Brain microvascular endothelial cell (primary cell): ENCODE measurements at regions not wholly inside any gene's neighbourhood (a gene's known extent, or its start where the extent isn't known, plus 50 kb on each side); places are given as distances from the start of the nearest gene placed in this dataset.

Source experiments
- DNase-seq: peaks from one replicate; pipeline ENCODE4 v3.0.0-alpha.2; 2020
- H3K27ac ChIP-seq: fragments of 250-450 bp; sonication (Bioruptor Pico); 2 replicates; pipeline ENCODE4 v1.5.1; 2020; ENCODE audit warnings: mild to moderate bottlenecking, moderate library complexity
- H3K27me3 ChIP-seq: fragments of 250-450 bp; sonication (Bioruptor Pico); replicated peaks from 2 replicates; pipeline ENCODE4 v1.5.1; 2020; ENCODE audit warnings: mild to moderate bottlenecking
- H3K36me3 ChIP-seq: fragments of 250-450 bp; sonication (Bioruptor Pico); replicated peaks from 2 replicates; pipeline ENCODE4 v1.5.1; 2020; ENCODE audit warnings: mild to moderate bottlenecking
- H3K4me3 ChIP-seq: 2 replicates; pipeline ENCODE4 v1.5.1; 2011; ENCODE audit warnings: low read depth, mild to moderate bottlenecking, control low read depth, low read length, moderate library complexity
- CTCF ChIP-seq: IDR thresholded peaks from 2 replicates; pipeline ENCODE4 v1.5.1; 2011; ENCODE audit warnings: low read depth, mild to moderate bottlenecking, moderate library complexity, low read length, control low read depth, inconsistent platforms; ENCODE audit errors: missing control alignments
- in situ Hi-C: cut with HindIII; loops from 2 replicates; pipeline ENCODE4 v1.10.0; 2017; ENCODE audit warnings: low sequenced_read_pairs, low pct_ligation_motif_present

DNA sequence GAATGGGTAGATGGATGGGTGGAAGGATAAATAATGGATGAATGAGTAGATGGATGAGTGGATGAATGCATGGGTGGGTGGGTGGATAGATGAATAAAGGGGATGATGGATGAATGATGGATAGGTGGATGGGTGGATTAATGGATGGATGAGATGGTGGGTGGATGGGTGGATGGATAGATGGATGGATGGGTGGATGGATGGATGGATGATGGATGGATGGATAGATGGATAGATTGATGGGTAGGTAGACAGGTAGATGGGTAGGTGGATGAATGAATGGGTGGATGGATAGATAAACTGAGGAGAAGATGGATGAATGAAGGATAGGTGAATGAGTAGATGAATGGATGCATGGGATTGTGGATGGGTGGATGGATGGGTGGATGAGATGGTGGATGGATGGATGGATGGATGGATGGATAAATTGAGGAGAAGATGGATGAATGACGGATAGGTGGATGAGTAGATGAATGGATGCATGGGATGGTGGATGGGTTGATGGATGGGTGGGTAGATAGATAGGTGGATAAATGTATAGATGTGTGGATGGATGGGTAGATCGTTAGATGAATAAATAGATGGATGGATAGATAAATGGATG is 331.3 kb downstream of the MN1 start:
- no peak for TF ChIP-seq CTCF
- Histone ChIP-seq H3K4me3 (no peak overlapping the region), H3K27me3 (no peaks in the 10 kb centered on the region), H3K36me3 (no peaks in the 10 kb centered on the region), H3K27ac (no peak overlapping the region)
- in situ Hi-C loops: no loop called here
- no peak for DNase-seq

GRCh38 chr22:27472975-27473374 is 328.6 kb downstream of the MN1 start:
- in situ Hi-C loops: no loop called here
- H3K27me3 ChIP-seq: no peaks in the 10 kb centered on the region
- H3K4me3 ChIP-seq: no peak overlapping the region
- H3K27ac ChIP-seq: no peak overlapping the region
- TF ChIP-seq CTCF: no peak
- H3K36me3 ChIP-seq: no peaks in the 10 kb centered on the region
- DNase-seq: no peak

DNA sequence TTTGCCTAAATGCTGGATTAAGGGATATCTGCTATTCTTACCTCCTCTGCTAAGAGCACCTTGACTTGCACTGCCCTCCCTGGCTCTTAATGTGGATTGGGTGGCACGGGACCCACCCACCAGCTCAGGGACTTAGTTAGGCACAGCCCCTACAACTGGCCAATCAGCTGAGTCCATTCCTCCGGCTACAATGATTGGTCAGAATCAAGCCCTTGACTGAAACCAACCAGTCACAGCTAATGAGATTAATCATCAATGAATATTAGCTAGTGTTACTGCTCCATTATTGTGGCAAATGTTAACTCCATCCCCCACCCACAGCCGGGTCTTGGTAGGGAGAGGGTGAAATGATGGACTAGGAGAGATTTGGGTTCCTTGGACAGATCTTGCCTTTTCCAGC is 328.0 kb downstream of the MN1 start:
- Histone ChIP-seq H3K4me3 (no peak overlapping the region), H3K36me3 (no peaks in the 10 kb centered on the region), H3K27me3 (no peaks in the 10 kb centered on the region), H3K27ac (no peak overlapping the region)
- no peak for DNase-seq
- in situ Hi-C loops: no loop called here
- no peak for TF ChIP-seq CTCF

DNA sequence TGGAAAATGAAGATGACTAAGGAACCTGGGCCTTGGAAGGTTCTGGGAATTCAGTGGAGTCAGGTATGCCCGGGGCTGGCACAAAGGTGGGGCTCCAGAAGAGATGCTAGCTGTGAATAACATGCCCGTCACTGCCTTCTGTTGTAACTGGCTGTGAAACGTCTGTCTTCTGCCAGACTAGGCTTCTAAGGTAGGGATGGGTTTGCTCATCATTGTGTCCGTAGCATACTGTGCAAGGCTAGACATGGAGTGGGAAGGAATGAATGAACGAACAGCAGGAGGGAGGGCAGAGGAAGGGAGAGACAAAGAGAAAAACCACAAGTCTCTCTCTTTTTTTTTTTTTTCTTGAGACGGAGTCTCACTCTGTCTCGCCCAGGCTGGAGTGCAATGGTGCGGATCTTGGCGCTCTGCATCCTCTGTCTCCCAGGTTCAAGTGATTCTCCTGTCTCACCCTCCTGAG is 327.4 kb downstream of the MN1 start:
- H3K36me3 ChIP-seq: no peaks in the 10 kb centered on the region
- no peak overlapping the region for H3K4me3 ChIP-seq
- H3K27ac ChIP-seq: peak overlapping the region; percentile 44
- in situ Hi-C loops: no loop called here
- no peaks in the 10 kb centered on the region for H3K27me3 ChIP-seq
- peak; percentile 47 for DNase-seq
- TF ChIP-seq CTCF: no peak

- Histone ChIP-seq H3K27ac (peak overlapping the region; percentile 44), H3K27me3 (no peaks in the 10 kb centered on the region), H3K4me3 (no peak overlapping the region), H3K36me3 (no peaks in the 10 kb centered on the region)
- no peak for TF ChIP-seq CTCF
- DNase-seq: peak; percentile 91
- in situ Hi-C loops: no loop called here
Measured at GRCh38 chr22:27474711-27475547, 326.6 kb downstream of the MN1 start.
